ENCODE measurements at regions not wholly inside any gene's neighbourhood (a gene's known extent, or its start where the extent isn't known, plus 50 kb on each side); places are given as distances from the start of the nearest gene placed in this dataset.
"Not testable (repeated sequence)": the region's sequence is repeated elsewhere in the genome, so short reads cannot be mapped to it uniquely, and the experiment has no call there.

GRCh38 chr9:62798884-62799850 lies 1609.3 kb downstream of the SPATA31A7 start:
- H3K27ac ChIP-seq = not testable (repeated sequence)

GRCh38 chr9:62799851-62800371 lies 1610.1 kb downstream of the SPATA31A7 start:
- not testable (repeated sequence) for H3K27ac ChIP-seq

GRCh38 chr9:62800451-62801371 lies 1610.9 kb downstream of the SPATA31A7 start:
- not testable (repeated sequence) for H3K27ac ChIP-seq

GRCh38 chr9:62801372-62801811 lies 1611.6 kb downstream of the SPATA31A7 start:
- H3K27ac ChIP-seq = not testable (repeated sequence)

- not testable (repeated sequence) for H3K27ac ChIP-seq
These were observed 1612.3 kb downstream of the SPATA31A7 start for GRCh38 chr9:62801961-62802718.

- H3K27ac ChIP-seq = not testable (repeated sequence)
These were observed 1612.9 kb downstream of the SPATA31A7 start for GRCh38 chr9:62802719-62803079.

- not testable (repeated sequence) for H3K27ac ChIP-seq
These were observed 1613.3 kb downstream of the SPATA31A7 start for GRCh38 chr9:62803099-62803498.

GRCh38 chr9:62804314-62804713 lies 1614.5 kb downstream of the SPATA31A7 start:
- not testable (repeated sequence) for H3K27ac ChIP-seq

GRCh38 chr9:62807424-62807823 lies 1617.6 kb downstream of the SPATA31A7 start:
- H3K27ac ChIP-seq = not testable (repeated sequence)

- H3K27ac ChIP-seq = not testable (repeated sequence)
These were observed 1618.2 kb downstream of the SPATA31A7 start for GRCh38 chr9:62808081-62808480.

GRCh38 chr9:62810318-62810717 lies 1620.5 kb downstream of the SPATA31A7 start:
- not testable (repeated sequence) for H3K27ac ChIP-seq

GRCh38 chr9:62810811-62811315 lies 1621.0 kb downstream of the SPATA31A7 start:
- H3K27ac ChIP-seq = not testable (repeated sequence)

GRCh38 chr9:62815436-62815835 lies 1625.6 kb downstream of the SPATA31A7 start:
- H3K27ac ChIP-seq = not testable (repeated sequence)

- not testable (repeated sequence) for H3K27ac ChIP-seq
These were observed 1626.5 kb downstream of the SPATA31A7 start for GRCh38 chr9:62816331-62816730.

GRCh38 chr9:62817214-62817613 lies 1627.4 kb downstream of the SPATA31A7 start:
- H3K27ac ChIP-seq = not testable (repeated sequence)

- H3K27ac ChIP-seq = not testable (repeated sequence)
These were observed 1632.3 kb downstream of the SPATA31A7 start for GRCh38 chr9:62822185-62822584.

GRCh38 chr9:62827957-62828907 lies 1638.4 kb downstream of the SPATA31A7 start:
- not testable (repeated sequence) for H3K27ac ChIP-seq

- not testable (repeated sequence) for H3K27ac ChIP-seq
These were observed 1641.1 kb downstream of the SPATA31A7 start for GRCh38 chr9:62830829-62831459.
